ENCODE measurements at regions not wholly inside any gene's neighbourhood (a gene's known extent, or its start where the extent isn't known, plus 50 kb on each side); places are given as distances from the start of the nearest gene placed in this dataset.

DNA sequence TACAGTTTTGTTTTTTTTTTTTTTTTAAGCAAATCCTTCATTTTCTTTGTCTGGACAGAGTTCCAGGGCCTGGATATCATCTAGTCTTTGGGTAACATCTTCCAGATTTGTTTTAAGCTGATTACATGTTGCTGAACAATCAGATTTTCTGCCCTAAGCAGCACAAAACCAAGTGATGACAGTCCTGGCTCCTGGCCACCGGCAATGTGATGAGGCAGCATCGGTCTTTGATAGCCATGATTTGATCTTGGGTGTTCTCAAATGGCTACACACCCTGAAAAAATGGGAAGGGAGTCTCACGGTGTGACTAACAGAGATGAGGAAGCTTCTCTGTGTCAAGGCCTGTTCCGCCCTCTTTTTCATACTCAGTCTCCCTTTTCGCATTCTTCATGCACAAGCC, 708.6 kb upstream of the ZEB2 start:
- no peak for DNase-seq (ENCODE audit: extremely low spot score)
- POLR2A ChIA-PET, result no interaction called here
- TF ChIP-seq, protein P1, sequence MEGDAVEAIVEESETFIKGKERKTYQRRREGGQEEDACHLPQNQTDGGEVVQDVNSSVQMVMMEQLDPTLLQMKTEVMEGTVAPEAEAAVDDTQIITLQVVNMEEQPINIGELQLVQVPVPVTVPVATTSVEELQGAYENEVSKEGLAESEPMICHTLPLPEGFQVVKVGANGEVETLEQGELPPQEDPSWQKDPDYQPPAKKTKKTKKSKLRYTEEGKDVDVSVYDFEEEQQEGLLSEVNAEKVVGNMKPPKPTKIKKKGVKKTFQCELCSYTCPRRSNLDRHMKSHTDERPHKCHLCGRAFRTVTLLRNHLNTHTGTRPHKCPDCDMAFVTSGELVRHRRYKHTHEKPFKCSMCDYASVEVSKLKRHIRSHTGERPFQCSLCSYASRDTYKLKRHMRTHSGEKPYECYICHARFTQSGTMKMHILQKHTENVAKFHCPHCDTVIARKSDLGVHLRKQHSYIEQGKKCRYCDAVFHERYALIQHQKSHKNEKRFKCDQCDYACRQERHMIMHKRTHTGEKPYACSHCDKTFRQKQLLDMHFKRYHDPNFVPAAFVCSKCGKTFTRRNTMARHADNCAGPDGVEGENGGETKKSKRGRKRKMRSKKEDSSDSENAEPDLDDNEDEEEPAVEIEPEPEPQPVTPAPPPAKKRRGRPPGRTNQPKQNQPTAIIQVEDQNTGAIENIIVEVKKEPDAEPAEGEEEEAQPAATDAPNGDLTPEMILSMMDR (IDR thresholded peaks at IDR 0.05; ENCODE audit: control extremely low read depth, extremely low read depth, low read depth, missing control alignments), result no peak
- CTCF ChIA-PET, result no interaction called here

- ChIA-PET POLR2A (no interaction called here), CTCF (no interaction called here)
- DNase-seq (ENCODE audit: extremely low spot score), result no peak
- TF ChIP-seq, protein P1 (IDR thresholded peaks at IDR 0.05; ENCODE audit: control extremely low read depth, extremely low read depth, low read depth, missing control alignments), result no peak
These were observed 707.0 kb upstream of the ZEB2 start for GRCh38 chr2:145226901-145227300.

DNA sequence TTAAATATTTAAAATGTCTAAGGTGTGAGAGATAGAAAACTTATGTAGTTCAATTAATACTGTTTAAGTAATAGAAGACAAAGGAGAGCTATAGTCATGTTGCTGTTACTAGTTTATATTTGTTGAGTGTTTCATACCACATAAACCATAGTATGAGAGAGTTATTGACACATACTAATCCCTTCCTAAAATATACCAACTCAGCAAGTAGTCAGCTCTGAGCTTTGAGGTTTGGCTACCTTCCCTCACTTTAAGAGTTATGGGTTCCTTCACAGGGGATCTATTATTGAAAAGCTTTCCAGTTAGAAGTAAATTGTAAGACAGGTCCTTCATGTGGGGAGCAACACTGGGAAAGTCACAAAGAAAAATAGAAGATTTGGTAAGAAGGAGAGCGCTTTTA, 701.6 kb upstream of the ZEB2 start:
- ChIA-PET POLR2A (no interaction called here), CTCF (interaction anchor here (1.4 kb wide), 1 partner anchor 11 kb away, joined by 3 read pairs; no protein-coding TSS in a partner anchor)
- DNase-seq (ENCODE audit: extremely low spot score), result no peak
- TF ChIP-seq, protein P1 (IDR thresholded peaks at IDR 0.05; ENCODE audit: control extremely low read depth, extremely low read depth, low read depth, missing control alignments), result no peak

GRCh38 chr2:145221032-145221431, 701.1 kb upstream of the ZEB2 start:
- CTCF ChIA-PET, result interaction anchor here (1.4 to 2.0 kb wide), 2 partner anchors 12 to 23 kb away, joined by 3 to 4 read pairs; no protein-coding TSS in a partner anchor
- POLR2A ChIA-PET, result no interaction called here

GRCh38 chr2:145220496-145220895, 700.6 kb upstream of the ZEB2 start:
- POLR2A ChIA-PET, result no interaction called here
- no peak for DNase-seq (ENCODE audit: extremely low spot score)
- TF ChIP-seq, protein P1 (IDR thresholded peaks at IDR 0.05; ENCODE audit: control extremely low read depth, extremely low read depth, low read depth, missing control alignments), result no peak
- CTCF ChIA-PET, result interaction anchor here (2.0 kb wide), 1 partner anchor 23 kb away, joined by 4 read pairs; no protein-coding TSS in a partner anchor

More at GRCh38 chr2:145221032-145221431, 701.1 kb upstream of the ZEB2 start:
- DNase-seq (ENCODE audit: extremely low spot score), result no peak
- TF ChIP-seq, protein P1 (IDR thresholded peaks at IDR 0.05; ENCODE audit: control extremely low read depth, extremely low read depth, low read depth, missing control alignments), result no peak

DNA sequence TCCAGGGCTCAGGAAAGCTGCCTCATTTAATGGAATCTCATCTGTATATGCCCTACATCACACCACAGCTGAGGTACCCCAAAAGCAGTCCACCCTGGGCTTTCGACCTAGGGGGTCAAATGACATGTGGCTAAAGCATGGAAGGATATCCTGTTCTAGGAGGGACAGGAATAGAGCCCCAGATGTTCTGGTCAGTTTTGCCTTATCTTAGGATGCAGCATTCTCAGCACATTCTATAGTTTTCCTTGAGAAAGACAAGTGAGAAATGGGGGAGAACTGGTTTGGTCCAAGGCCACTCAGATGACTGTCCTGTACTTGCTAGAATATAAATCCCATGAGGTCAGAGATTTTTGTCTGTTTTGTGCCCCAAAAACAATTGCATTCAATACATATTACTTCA, 688.0 kb upstream of the ZEB2 start:
- ChIA-PET POLR2A (no interaction called here), CTCF (no interaction called here)
- no peak for DNase-seq (ENCODE audit: extremely low spot score)
- TF ChIP-seq, protein P1 (IDR thresholded peaks at IDR 0.05; ENCODE audit: control extremely low read depth, extremely low read depth, low read depth, missing control alignments), result no peak
